ENCODE measurements at regions not wholly inside any gene's neighbourhood (a gene's known extent, or its start where the extent isn't known, plus 50 kb on each side); places are given as distances from the start of the nearest gene placed in this dataset.

DNA sequence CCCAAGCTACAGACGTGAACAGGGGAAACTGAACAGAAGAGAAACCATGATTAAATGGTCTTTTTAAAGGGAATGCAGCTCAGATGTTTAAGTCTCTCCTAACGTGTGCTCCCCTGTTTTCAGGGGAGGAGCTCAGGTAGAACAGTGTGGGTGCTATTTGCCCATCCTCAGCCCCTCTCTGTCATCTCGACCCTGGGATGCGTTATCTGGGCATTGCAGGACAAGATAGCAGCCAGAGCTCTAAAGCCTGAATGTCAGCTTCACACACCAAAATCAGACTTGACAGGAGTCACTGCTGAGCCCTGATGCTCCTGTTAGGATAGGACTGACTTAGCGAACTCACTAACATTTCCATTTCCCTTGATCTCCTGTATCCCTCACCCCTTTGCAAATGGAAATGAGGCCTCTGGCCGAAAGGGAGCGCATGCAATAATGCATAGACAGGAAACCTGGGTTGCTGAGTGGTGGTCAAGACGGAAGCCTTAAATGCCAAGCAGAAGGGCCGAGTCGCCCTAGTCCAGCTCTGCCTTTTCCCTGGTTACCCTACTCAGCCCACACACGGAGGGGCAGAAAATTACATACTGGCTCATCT, 234.9 kb upstream of the TPM1 start:
- TF ChIP-seq CTCF (IDR thresholded peaks at IDR 0.05): no peak
- no peak for TF ChIP-seq POLR2A (IDR thresholded peaks at IDR 0.05)

All from body of pancreas (tissue), 4 donors.